ENCODE measurements at regions not wholly inside any gene's neighbourhood (a gene's known extent, or its start where the extent isn't known, plus 50 kb on each side); places are given as distances from the start of the nearest gene placed in this dataset.
"Not testable (repeated sequence)": the region's sequence is repeated elsewhere in the genome, so short reads cannot be mapped to it uniquely, and the experiment has no call there.

DNA sequence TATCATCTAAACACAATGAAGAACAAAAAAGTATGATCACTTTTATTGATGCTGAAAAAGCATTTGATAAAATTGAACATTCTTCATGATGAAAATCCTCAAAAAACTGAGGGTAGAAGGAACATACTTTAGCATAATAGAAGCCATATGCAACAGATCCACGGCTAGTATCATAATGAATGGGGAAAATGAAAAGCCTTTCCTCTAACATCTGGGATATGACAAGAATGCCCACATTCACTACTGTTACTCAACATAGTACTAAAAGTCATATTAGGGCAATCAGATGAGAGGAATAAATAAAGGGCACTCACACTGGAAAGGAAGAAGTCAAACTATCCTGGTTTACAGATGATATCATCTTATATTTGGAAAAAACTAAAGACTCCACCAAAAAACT is 256.6 kb downstream of the RFPL4B start:
- CTCF ChIA-PET = no interaction called here
- TF ChIP-seq, protein P1, sequence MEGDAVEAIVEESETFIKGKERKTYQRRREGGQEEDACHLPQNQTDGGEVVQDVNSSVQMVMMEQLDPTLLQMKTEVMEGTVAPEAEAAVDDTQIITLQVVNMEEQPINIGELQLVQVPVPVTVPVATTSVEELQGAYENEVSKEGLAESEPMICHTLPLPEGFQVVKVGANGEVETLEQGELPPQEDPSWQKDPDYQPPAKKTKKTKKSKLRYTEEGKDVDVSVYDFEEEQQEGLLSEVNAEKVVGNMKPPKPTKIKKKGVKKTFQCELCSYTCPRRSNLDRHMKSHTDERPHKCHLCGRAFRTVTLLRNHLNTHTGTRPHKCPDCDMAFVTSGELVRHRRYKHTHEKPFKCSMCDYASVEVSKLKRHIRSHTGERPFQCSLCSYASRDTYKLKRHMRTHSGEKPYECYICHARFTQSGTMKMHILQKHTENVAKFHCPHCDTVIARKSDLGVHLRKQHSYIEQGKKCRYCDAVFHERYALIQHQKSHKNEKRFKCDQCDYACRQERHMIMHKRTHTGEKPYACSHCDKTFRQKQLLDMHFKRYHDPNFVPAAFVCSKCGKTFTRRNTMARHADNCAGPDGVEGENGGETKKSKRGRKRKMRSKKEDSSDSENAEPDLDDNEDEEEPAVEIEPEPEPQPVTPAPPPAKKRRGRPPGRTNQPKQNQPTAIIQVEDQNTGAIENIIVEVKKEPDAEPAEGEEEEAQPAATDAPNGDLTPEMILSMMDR (IDR thresholded peaks at IDR 0.05; ENCODE audit: insufficient read depth, low read length, missing control alignments) = no peak
- peak; percentile 12 for DNase-seq (ENCODE audit: low read depth, low spot score)
- POLR2A ChIA-PET = no interaction called here
- no peak overlapping the region for H3K4me3 ChIP-seq (ENCODE audit: low read depth, low read length)

DNA sequence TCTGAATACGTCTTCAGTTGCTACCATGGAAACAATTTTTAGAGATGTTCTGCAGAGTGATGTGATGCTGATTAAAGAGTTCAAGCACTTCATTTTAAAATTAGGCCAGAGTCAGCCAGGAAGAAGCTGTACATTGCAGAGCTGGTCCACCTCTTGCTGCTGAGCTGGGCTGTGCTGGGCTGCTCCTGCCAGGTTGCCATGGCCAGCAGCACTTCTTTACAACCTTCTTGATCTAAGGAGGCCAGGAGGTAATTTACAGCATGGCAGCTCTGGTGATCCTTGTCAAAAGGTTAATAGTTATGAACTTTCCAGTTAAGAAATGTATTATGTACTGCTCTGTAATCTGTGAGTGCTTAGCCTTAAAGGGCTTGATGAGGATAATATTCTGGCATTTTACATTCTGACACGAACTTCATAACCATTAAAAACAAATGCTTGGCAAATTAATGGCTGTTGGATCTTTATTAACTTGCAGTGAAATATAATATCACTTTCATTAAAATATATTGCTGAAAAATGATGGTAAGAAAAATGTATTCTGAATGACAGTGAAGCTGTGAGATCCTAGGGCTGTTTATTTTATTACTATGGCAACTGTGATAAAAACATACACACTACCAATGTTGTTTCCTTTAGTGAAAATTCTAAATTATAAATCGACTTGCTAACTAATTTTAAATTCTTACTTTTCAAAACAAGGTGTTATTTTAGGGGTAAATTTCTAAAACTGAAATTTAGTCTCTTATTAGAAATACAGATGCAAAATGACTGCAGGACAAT is 259.7 kb downstream of the RFPL4B start:
- CTCF ChIA-PET = no interaction called here
- POLR2A ChIA-PET = no interaction called here
- H3K4me3 ChIP-seq (ENCODE audit: low read depth, low read length) = no peak overlapping the region
- no peak for DNase-seq (ENCODE audit: low read depth, low spot score)
- TF ChIP-seq, protein P1 (IDR thresholded peaks at IDR 0.05; ENCODE audit: insufficient read depth, low read length, missing control alignments) = no peak

DNA sequence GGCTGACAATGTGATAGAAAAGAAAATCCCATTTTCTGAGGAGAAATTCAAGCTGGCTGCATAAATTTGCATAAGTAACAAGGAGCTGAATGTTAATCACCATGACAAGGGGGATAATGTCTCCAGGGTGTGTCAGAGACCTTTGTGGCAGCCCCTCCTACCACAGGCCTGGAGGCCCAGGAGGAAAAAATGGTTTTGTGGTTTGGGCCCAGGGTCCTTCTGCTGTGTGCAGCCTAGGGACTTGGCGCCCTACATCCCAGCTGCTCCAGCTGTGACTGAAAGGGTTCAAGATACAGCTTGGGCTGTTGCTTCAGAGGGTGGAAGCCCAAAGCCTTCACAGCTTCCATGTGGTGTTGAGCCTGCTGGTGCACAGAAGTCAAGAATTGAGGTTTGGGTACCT is 261.8 kb downstream of the RFPL4B start:
- CTCF ChIA-PET; DNase-seq (ENCODE audit: low read depth, low spot score); H3K4me3 ChIP-seq (ENCODE audit: low read depth, low read length); POLR2A ChIA-PET: not testable (repeated sequence)

DNA sequence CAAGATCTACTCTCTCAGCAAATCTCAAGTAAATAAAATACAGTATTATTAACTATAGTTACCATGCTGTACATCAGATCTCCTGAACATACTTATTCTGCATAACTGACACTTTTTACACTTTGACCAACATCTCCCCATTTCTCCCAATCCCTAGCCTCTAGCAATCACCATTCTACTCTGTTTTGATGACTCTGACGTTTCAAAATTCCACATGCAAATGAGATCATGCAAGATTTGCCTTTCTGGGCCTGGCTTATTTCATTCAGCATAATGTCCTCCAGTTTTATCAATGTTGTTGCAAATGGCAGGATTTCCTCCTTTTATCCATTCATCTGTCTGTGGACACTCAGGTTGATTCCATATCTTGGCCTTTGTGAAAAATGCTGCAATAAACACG is 266.3 kb downstream of the RFPL4B start:
- TF ChIP-seq, protein P1 (IDR thresholded peaks at IDR 0.05; ENCODE audit: insufficient read depth, low read length, missing control alignments) = no peak
- CTCF ChIA-PET = no interaction called here
- POLR2A ChIA-PET = no interaction called here
- no peak for DNase-seq (ENCODE audit: low read depth, low spot score)
- H3K4me3 ChIP-seq (ENCODE audit: low read depth, low read length) = no peak overlapping the region

DNA sequence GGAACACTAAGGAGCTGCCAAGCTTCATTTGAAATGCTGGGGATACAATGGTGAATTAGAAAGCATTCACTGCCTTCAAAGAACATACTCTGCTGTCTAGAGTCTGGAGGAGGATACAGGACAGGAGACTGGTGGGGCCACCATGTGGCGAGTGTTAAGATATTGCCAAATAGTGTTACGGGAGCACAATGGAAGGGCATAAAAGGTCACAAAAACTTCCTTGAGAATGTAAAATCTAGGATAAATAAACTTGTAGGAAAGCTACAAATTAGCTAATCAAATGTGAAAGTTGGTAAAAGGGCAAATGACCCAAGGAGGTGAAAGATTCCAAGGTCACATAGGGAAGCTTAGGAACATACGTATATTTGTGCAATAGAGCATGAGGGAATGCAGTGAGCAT is 271.7 kb downstream of the RFPL4B start:
- no peak for DNase-seq (ENCODE audit: low read depth, low spot score)
- no peak overlapping the region for H3K4me3 ChIP-seq (ENCODE audit: low read depth, low read length)
- ChIA-PET CTCF (interaction anchor here (0.7 kb wide), 1 partner anchor 25 kb away, joined by 3 read pairs; no protein-coding TSS in a partner anchor), POLR2A (no interaction called here)
- TF ChIP-seq, protein P1 (IDR thresholded peaks at IDR 0.05; ENCODE audit: insufficient read depth, low read length, missing control alignments) = no peak

DNA sequence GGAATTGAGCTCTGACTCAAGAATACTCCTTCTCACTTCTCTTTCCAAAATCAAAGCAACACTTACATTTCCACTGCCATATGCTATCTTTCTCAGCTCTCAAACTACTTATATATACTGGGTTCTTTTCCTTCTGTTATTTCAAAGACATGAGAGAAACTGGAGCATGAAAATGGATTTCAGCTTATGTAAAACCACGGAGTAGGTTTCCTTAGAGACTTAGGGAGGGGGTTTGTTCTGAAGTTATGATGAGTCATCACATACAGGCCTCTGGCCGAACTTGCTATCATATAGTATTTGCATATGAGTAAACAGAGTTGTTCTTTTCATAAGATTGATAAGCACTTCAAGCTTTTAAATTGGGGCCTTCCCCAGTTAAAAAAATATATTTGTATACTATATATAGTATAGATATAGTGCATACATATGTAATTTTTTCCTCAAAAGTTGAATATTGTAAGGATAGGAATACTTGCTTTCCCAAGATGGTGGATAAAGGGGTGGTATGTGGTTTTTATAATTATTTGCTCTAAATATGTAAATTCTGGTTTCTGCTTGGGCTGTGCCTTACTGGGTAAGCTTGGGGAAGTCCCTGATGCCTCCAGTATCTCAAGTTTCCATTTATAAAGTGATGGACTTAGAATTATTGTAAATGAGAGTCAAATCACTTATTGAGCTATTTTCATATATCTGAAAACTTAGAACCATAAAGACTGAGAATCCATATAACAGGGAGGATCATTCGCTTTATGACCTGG is 273.9 kb downstream of the RFPL4B start:
- DNase-seq (ENCODE audit: low read depth, low spot score) = no peak
- H3K4me3 ChIP-seq (ENCODE audit: low read depth, low read length) = no peak overlapping the region
- TF ChIP-seq, protein P1 (IDR thresholded peaks at IDR 0.05; ENCODE audit: insufficient read depth, low read length, missing control alignments) = no peak
- CTCF ChIA-PET = no interaction called here
- POLR2A ChIA-PET = no interaction called here
